GM12878 (cell line): ENCODE measurements at regions not wholly inside any gene's neighbourhood (a gene's known extent, or its start where the extent isn't known, plus 50 kb on each side); places are given as distances from the start of the nearest gene placed in this dataset.

Experiments used
- ATAC-seq: fragments of 200-7000 bp; cut with Tn5 transposase; 3 replicates; pipeline ENCODE4 v1.9.1; 2020; ENCODE audit warnings: mild to moderate bottlenecking, moderate library complexity
- BruUV-seq: library from RNA; stranded (reverse); fragments of 400-500 nt; replicated peaks from 2 replicates; lab custom pipeline; 2021; lab: Mats Ljungman, UMichigan
- CTCF ChIA-PET: fragments of 300-600 bp; sonication (Branson Sonifier 250); formaldehyde crosslinking; extraction: SDS; loops from one replicate; lab custom pipeline; 2021; ENCODE audit warnings: inconsistent platforms; lab: Yijun Ruan, JAX
- POLR2A ChIA-PET: fragments of 350-600 bp; formaldehyde crosslinking; extraction: SDS; loops from one replicate; lab custom pipeline; 2021; ENCODE audit warnings: inconsistent platforms; lab: Charles Lee
- RAD21 ChIA-PET: fragments of 300-600 bp; sonication (Branson Sonifier 250); formaldehyde crosslinking; loops from one replicate; lab custom pipeline; 2023; ENCODE audit warnings: antibody characterized with exemption; ENCODE audit not compliant: unreplicated experiment; lab: Charles Lee
- SMC1A ChIA-PET: fragments of 300-600 bp; sonication (Branson Sonifier 250); formaldehyde crosslinking; loops from one replicate; lab custom pipeline; 2023; ENCODE audit not compliant: unreplicated experiment, uncharacterized antibody; lab: Charles Lee
- DNase-seq: peaks from one replicate; pipeline ENCODE4 v3.0.0-alpha.2; 2011; ENCODE audit warnings: low read depth, low spot score
- FAIRE-seq: peaks from 3 replicates; lab custom pipeline; 2011; peaks lifted over from hg19 to GRCh38; lab: Jason Lieb, UNC
- H2AFZ ChIP-seq: 2 replicates; pipeline ENCODE4 v1.6.0; 2011; ENCODE audit warnings: low read depth, low read length, control low read depth; ENCODE audit not compliant: control insufficient read depth
- H3K27ac ChIP-seq: 2 replicates; pipeline ENCODE4 v1.5.1; 2011; ENCODE audit warnings: control low read depth; ENCODE audit not compliant: control insufficient read depth, insufficient read depth
- H3K27me3 ChIP-seq, 2 experiments: replicated peaks in 1 of 2; 2 replicates each; pipeline versions ENCODE4 v1.6.0 to v1.6.1; 2011; ENCODE audit warnings: low read length in 1 of 2; ENCODE audit not compliant: control insufficient read depth in 2 of 2, insufficient read depth in 2 of 2
- H3K36me3 ChIP-seq, 2 experiments: 2 replicates each; pipeline ENCODE4 v1.5.1; 2011; ENCODE audit warnings: low read length in 1 of 2; ENCODE audit not compliant: control insufficient read depth in 2 of 2, insufficient read depth in 2 of 2
- H3K4me1 ChIP-seq: 2 replicates; pipeline ENCODE4 v1.6.1; 2011; ENCODE audit warnings: mild to moderate bottlenecking, low read length, moderate library complexity, mixed read lengths; ENCODE audit not compliant: control insufficient read depth, insufficient read depth
- H3K4me2 ChIP-seq: 2 replicates; pipeline ENCODE4 v1.6.0; 2011; ENCODE audit warnings: control low read depth; ENCODE audit not compliant: control insufficient read depth, insufficient read depth
- H3K4me3 ChIP-seq: fragments of 200-600 bp; sonication (generic); 2 replicates; pipeline ENCODE4 v1.5.1; 2016
- H3K79me2 ChIP-seq: 2 replicates; pipeline ENCODE4 v1.6.0; 2011; ENCODE audit warnings: low read length; ENCODE audit not compliant: control insufficient read depth, insufficient read depth
- H3K9ac ChIP-seq: 2 replicates; pipeline ENCODE4 v1.8.0; 2011; ENCODE audit warnings: low read length, control low read depth, mixed read lengths; ENCODE audit not compliant: control insufficient read depth, insufficient read depth
- H3K9me3 ChIP-seq: replicated peaks from 3 replicates; pipeline ENCODE4 v1.5.1; 2011; ENCODE audit warnings: mild to moderate bottlenecking, low read length; ENCODE audit not compliant: control insufficient read depth, insufficient read depth
- H4K20me1 ChIP-seq: 2 replicates; pipeline ENCODE4 v1.6.0; 2011; ENCODE audit not compliant: control insufficient read depth, insufficient read depth
- ATF7 ChIP-seq: fragments of 450-650 bp; IDR thresholded peaks from 2 replicates; pipeline ENCODE4 v1.6.1; 2016; ENCODE audit warnings: low read depth, mild to moderate bottlenecking
- FOXK2 ChIP-seq: fragments of 450-650 bp; IDR thresholded peaks from 2 replicates; pipeline ENCODE4 v1.6.1; 2017; ENCODE audit warnings: mild to moderate bottlenecking, moderate library complexity
- MEF2A ChIP-seq: IDR thresholded peaks from 2 replicates; pipeline ENCODE4 v1.6.1; 2011; ENCODE audit warnings: low read depth, mild to moderate bottlenecking, low read length, moderate library complexity; ENCODE audit not compliant: insufficient read depth
- MYB ChIP-seq: fragments of 150-350 bp; IDR thresholded peaks from 2 replicates; pipeline ENCODE4 v1.6.1; 2014; ENCODE audit warnings: mild to moderate bottlenecking, low read depth, low read length, borderline replicate concordance
- NFIC ChIP-seq: IDR thresholded peaks from 2 replicates; pipeline ENCODE4 v1.6.1; 2012; ENCODE audit warnings: low read depth, mild to moderate bottlenecking, inconsistent platforms, low read length, moderate library complexity
- POLR2AphosphoS2 ChIP-seq: IDR thresholded peaks from 2 replicates; pipeline ENCODE4 v1.6.1; 2011; ENCODE audit warnings: low read depth, mild to moderate bottlenecking, low read length, improper control_type of control experiment, moderate library complexity
- RCOR1 ChIP-seq: conservative IDR thresholded peaks from 2 replicates; pipeline ENCODE4 v1.6.1; 2012; ENCODE audit warnings: low read depth, low read length, improper control_type of control experiment
- TARDBP ChIP-seq: IDR thresholded peaks from 2 replicates; pipeline ENCODE4 v1.6.1; 2016; ENCODE audit warnings: borderline replicate concordance
- ZNF207 ChIP-seq: fragments of 450-650 bp; IDR thresholded peaks from 2 replicates; pipeline ENCODE4 v1.6.1; 2014; ENCODE audit warnings: antibody characterized with exemption, mild to moderate bottlenecking, borderline replicate concordance
- in situ Hi-C: fragments of 300-500 bp; cut with MboI; formaldehyde crosslinking; loops from 9 replicates; pipeline ENCODE4 v1.14.3; 2018; ENCODE audit warnings: mixed read lengths
- intact Hi-C: fragments of 100-400 bp; cut with micrococcal nuclease; formaldehyde crosslinking; loops from one replicate; pipeline ENCODE4 v1.14.2; 2022; ENCODE audit not compliant: unreplicated experiment
- TF ChIP-seq, protein P1 (sequence below): IDR thresholded peaks from 2 replicates; pipeline ENCODE4 v1.6.1; 2011; ENCODE audit warnings: low read depth, low read length, improper control_type of control experiment, borderline replicate concordance
- TF ChIP-seq, protein P2 (sequence below): fragments of 450-650 bp; IDR thresholded peaks from 2 replicates; pipeline ENCODE4 v1.6.1; 2017; ENCODE audit warnings: mild to moderate bottlenecking, low read depth, inconsistent platforms; ENCODE audit not compliant: poor library complexity, severe bottlenecking

DNA sequence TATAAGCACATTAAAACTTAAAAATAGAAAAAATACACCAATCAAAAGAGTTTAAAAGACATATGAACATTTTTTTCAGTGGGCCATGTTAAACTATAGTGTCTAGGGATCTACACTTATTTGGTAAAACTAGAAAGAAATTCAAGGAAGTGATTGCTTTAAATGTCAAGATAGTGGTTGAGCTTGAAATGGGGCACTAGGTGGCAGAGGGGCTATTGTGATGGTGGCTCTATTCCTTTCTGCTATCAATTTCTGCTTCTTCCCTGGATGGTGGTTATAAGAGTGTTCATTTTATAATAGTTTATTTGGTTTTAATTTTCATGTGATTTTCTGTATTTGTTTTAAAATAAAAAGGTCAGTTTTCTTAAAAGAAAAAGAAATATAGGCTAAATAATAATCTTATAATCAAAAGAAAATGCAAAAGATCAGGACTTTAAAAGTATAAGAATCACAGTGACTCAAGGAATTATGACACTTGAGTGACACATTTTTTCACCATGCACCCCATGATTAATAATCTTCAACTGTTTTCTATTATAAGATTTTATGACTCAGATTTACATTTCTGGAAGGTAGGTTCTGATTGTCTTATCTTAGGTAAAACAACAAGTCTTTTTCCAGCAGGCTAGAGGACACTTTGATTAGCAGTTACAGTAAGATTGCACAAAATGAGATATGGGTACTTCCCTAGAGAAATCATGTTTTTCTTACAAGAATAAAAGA is 137.5 kb downstream of the FSCB start:
- no peak for ATAC-seq
- POLR2A ChIA-PET, result no interaction called here
- Histone ChIP-seq H3K4me3 (no peak overlapping the region), H3K27me3 (no peaks in the 10 kb centered on the region), H2AFZ (no peak overlapping the region), H3K9me3 (no peaks in the 10 kb centered on the region), H3K27ac (no peak overlapping the region), H3K4me2 (no peak overlapping the region), H3K9ac (no peak overlapping the region), H3K4me1 (no peaks in the 10 kb centered on the region), H3K36me3 (no peaks in the 10 kb centered on the region), H3K79me2 (no peaks in the 10 kb centered on the region), H4K20me1 (no peaks in the 10 kb centered on the region)
- BruUV-seq, result no TSS peak
- TF ChIP-seq, protein P1, sequence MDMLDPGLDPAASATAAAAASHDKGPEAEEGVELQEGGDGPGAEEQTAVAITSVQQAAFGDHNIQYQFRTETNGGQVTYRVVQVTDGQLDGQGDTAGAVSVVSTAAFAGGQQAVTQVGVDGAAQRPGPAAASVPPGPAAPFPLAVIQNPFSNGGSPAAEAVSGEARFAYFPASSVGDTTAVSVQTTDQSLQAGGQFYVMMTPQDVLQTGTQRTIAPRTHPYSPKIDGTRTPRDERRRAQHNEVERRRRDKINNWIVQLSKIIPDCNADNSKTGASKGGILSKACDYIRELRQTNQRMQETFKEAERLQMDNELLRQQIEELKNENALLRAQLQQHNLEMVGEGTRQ, result no peak
- TF ChIP-seq FOXK2, result no peak
- no peak for TF ChIP-seq ZNF207
- TF ChIP-seq NFIC, result no peak
- TF ChIP-seq MYB, result no peak
- TF ChIP-seq, protein P2, sequence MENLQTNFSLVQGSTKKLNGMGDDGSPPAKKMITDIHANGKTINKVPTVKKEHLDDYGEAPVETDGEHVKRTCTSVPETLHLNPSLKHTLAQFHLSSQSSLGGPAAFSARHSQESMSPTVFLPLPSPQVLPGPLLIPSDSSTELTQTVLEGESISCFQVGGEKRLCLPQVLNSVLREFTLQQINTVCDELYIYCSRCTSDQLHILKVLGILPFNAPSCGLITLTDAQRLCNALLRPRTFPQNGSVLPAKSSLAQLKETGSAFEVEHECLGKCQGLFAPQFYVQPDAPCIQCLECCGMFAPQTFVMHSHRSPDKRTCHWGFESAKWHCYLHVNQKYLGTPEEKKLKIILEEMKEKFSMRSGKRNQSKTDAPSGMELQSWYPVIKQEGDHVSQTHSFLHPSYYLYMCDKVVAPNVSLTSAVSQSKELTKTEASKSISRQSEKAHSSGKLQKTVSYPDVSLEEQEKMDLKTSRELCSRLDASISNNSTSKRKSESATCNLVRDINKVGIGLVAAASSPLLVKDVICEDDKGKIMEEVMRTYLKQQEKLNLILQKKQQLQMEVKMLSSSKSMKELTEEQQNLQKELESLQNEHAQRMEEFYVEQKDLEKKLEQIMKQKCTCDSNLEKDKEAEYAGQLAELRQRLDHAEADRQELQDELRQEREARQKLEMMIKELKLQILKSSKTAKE, result no peak
- no peak for TF ChIP-seq ATF7
- TF ChIP-seq MEF2A, result no peak
- TF ChIP-seq TARDBP, result no peak
- TF ChIP-seq POLR2AphosphoS2, result no peak
- no peak for TF ChIP-seq RCOR1
- intact Hi-C loops, result no loop called here
- in situ Hi-C loops, result no loop called here
- FAIRE-seq, result no peak
- CTCF ChIA-PET, result no interaction called here
- DNase-seq, result no peak
- SMC1A ChIA-PET, result no interaction called here
- RAD21 ChIA-PET, result no interaction called here
